Endothelial cell of umbilical vein (primary cell): ENCODE measurements at regions not wholly inside any gene's neighbourhood (a gene's known extent, or its start where the extent isn't known, plus 50 kb on each side); places are given as distances from the start of the nearest gene placed in this dataset.

ENCODE experiments used
- BruUV-seq: library from RNA; stranded (reverse); fragments of 400-500 nt; replicated peaks from 2 replicates; lab custom pipeline; 2021; lab: Mats Ljungman, UMichigan
- CTCF ChIA-PET: fragments of 300-600, 350-600 bp; sonication (Branson Sonifier 250); formaldehyde crosslinking; loops from one replicate; lab custom pipeline; 2021; ENCODE audit warnings: antibody characterized with exemption, inconsistent platforms; lab: Charles Lee
- POLR2A ChIA-PET: fragments of 300-600, 350-600 bp; sonication (Branson Sonifier 250); formaldehyde crosslinking; loops from one replicate; lab custom pipeline; 2021; ENCODE audit warnings: antibody characterized with exemption, inconsistent platforms; lab: Charles Lee
- DNase-seq: peaks from one replicate; pipeline ENCODE4 v3.0.0-alpha.2; 2011; ENCODE audit warnings: low read depth, low spot score
- FAIRE-seq: peaks from 2 replicates; lab custom pipeline; 2011; peaks lifted over from hg19 to GRCh38; lab: Jason Lieb, UNC
- H2AFZ ChIP-seq: 2 replicates; pipeline ENCODE4 v1.6.0; 2012; ENCODE audit warnings: low read depth, low read length, control low read depth, inconsistent platforms
- H3K27ac ChIP-seq: 2 replicates; pipeline ENCODE4 v1.5.1; 2011; ENCODE audit warnings: low read depth, mild to moderate bottlenecking, control low read depth, low read length, moderate library complexity; ENCODE audit not compliant: insufficient read depth
- H3K27me3 ChIP-seq, 2 experiments: 2 replicates each; pipeline versions ENCODE4 v1.6.0 to v1.6.1; 2011; ENCODE audit warnings: low read length in 2 of 2, mixed read lengths in 1 of 2; ENCODE audit not compliant: control insufficient read depth in 2 of 2, insufficient read depth in 2 of 2
- H3K36me3 ChIP-seq, 2 experiments: 2 replicates in 1 of 2; 3 replicates in 1 of 2; pipeline ENCODE4 v1.5.1; 2011; ENCODE audit warnings: low read length in 2 of 2, mild to moderate bottlenecking in 1 of 2, moderate library complexity in 1 of 2; ENCODE audit not compliant: control insufficient read depth in 2 of 2, insufficient read depth in 2 of 2; ENCODE audit errors: extremely low read depth in 1 of 2
- H3K4me1 ChIP-seq: 3 replicates; pipeline ENCODE4 v1.5.1; 2011; ENCODE audit warnings: mild to moderate bottlenecking, low read length; ENCODE audit not compliant: control insufficient read depth, insufficient read depth; ENCODE audit errors: extremely low read depth
- H3K4me2 ChIP-seq: 2 replicates; pipeline ENCODE4 v1.6.1; 2011; ENCODE audit warnings: low read length, control low read depth, mixed read lengths; ENCODE audit not compliant: insufficient read depth
- H3K4me3 ChIP-seq, 3 experiments: fragments of 200-600 bp in 1 of 3; sonication (generic), shearing (Covaris generic) in 1 of 3; replicated peaks in 1 of 3; 2 replicates each; pipeline ENCODE4 v1.5.1; 2011 to 2016; ENCODE audit warnings: control low read depth in 3 of 3, low read length in 3 of 3, mild to moderate bottlenecking in 2 of 3, inconsistent platforms in 1 of 3, low read depth in 1 of 3, moderate library complexity in 1 of 3; ENCODE audit not compliant: insufficient read depth in 1 of 3
- H3K79me2 ChIP-seq: 2 replicates; pipeline ENCODE4 v1.6.0; 2012; ENCODE audit warnings: low read length, inconsistent platforms; ENCODE audit not compliant: control insufficient read depth, insufficient read depth
- H3K9ac ChIP-seq: replicated peaks from 2 replicates; pipeline ENCODE3; 2011; ENCODE audit warnings: low read length, control low read depth; ENCODE audit not compliant: insufficient read depth; ENCODE audit errors: extremely low read depth
- H3K9me1 ChIP-seq: replicated peaks from 3 replicates; pipeline ENCODE4 v1.6.0; 2011; ENCODE audit warnings: mild to moderate bottlenecking, low read length; ENCODE audit not compliant: control insufficient read depth, insufficient read depth; ENCODE audit errors: extremely low read depth
- H3K9me3 ChIP-seq: replicated peaks from 2 replicates; pipeline ENCODE4 v1.5.1; 2012; ENCODE audit warnings: low read length, inconsistent platforms; ENCODE audit not compliant: control insufficient read depth, insufficient read depth
- H4K20me1 ChIP-seq: replicated peaks from 2 replicates; pipeline ENCODE3; 2011; ENCODE audit warnings: mild to moderate bottlenecking, low read length; ENCODE audit not compliant: control insufficient read depth, insufficient read depth; ENCODE audit errors: extremely low read depth
- CTCF ChIP-seq, 2 donors: IDR thresholded peaks; 1 replicate in 1 of 2; 2 replicates in 1 of 2; pipeline ENCODE4 v1.5.1; 2011; ENCODE audit warnings: low read length in 2 of 2, mild to moderate bottlenecking in 2 of 2, moderate library complexity in 2 of 2, control low read depth in 1 of 2, inconsistent platforms in 1 of 2, low read depth in 1 of 2; ENCODE audit not compliant: insufficient read depth in 1 of 2; ENCODE audit errors: extremely low read depth in 1 of 2
- EZH2 ChIP-seq: IDR thresholded peaks from 2 replicates; pipeline ENCODE4 v1.6.1; 2012; ENCODE audit warnings: borderline replicate concordance, low read depth, mild to moderate bottlenecking, moderate library complexity, low read length, inconsistent platforms; ENCODE audit not compliant: severe bottlenecking
- FOS ChIP-seq: IDR thresholded peaks from 2 replicates; pipeline ENCODE4 v1.6.1; 2011; ENCODE audit warnings: mild to moderate bottlenecking, low read length, moderate library complexity, borderline replicate concordance; ENCODE audit not compliant: insufficient read depth
- GATA2 ChIP-seq: IDR thresholded peaks from 2 replicates; pipeline ENCODE4 v1.7.0; 2011; ENCODE audit warnings: low read depth, mild to moderate bottlenecking, moderate library complexity, mixed read lengths, low read length; ENCODE audit not compliant: insufficient read length, insufficient read depth
- JUN ChIP-seq: IDR thresholded peaks from 2 replicates; pipeline ENCODE4 v1.6.1; 2011; ENCODE audit warnings: borderline replicate concordance, low read depth; ENCODE audit not compliant: insufficient read length, insufficient read depth
- MAX ChIP-seq: IDR thresholded peaks from 2 replicates; pipeline ENCODE4 v1.6.1; 2011; ENCODE audit not compliant: insufficient read depth, insufficient read length
- MYC ChIP-seq: IDR thresholded peaks from one replicate; pipeline ENCODE4 v1.6.1; 2011; ENCODE audit warnings: mild to moderate bottlenecking, low read depth, low read length
- POLR2A ChIP-seq: IDR thresholded peaks from 2 replicates; pipeline ENCODE4 v1.6.1; 2012; ENCODE audit warnings: low read depth, mild to moderate bottlenecking, control low read depth, low read length
- dilution Hi-C: fragments of 300-500 bp; cut with MboI; formaldehyde crosslinking; loops from one replicate; pipeline ENCODE4 v1.15.0; 2019; ENCODE audit warnings: low sequenced_read_pairs; ENCODE audit not compliant: extremely low pct_ligation_motif_present
- intact Hi-C: fragments of 100-400 bp; cut with micrococcal nuclease; formaldehyde crosslinking; loops from one replicate; pipeline ENCODE4 v1.10.0; 2022

GRCh38 chr6:168201799-168202198 is 117.8 kb downstream of the DACT2 start:
- Histone ChIP-seq H3K4me2 (no peak overlapping the region), H3K9me1 (no peaks in the 10 kb centered on the region), H2AFZ (no peak overlapping the region), H3K9me3 (no peaks in the 10 kb centered on the region), H3K27ac (no peak overlapping the region), H4K20me1 (no peaks in the 10 kb centered on the region), H3K9ac (no peak overlapping the region), H3K27me3 (no peaks in the 10 kb centered on the region), H3K4me3 (no peak overlapping the region), H3K36me3 (no peaks in the 10 kb centered on the region), H3K79me2 (no peaks in the 10 kb centered on the region), H3K4me1 (no peaks in the 10 kb centered on the region)
- BruUV-seq, result no TSS peak
- TF ChIP-seq JUN (no peak), POLR2A (no peak), MYC (no peak), CTCF (IDR thresholded peaks at IDR 0.05; ENCODE audit: extremely low read depth in 1 of 2, insufficient read depth in 1 of 2, low read depth in 1 of 2, low read length in 2 of 2) (no peak), GATA2 (no peak), MAX (no peak), EZH2 (no peak), FOS (no peak)
- intact Hi-C loops, result no loop called here
- no peak for DNase-seq
- POLR2A ChIA-PET, result no interaction called here
- FAIRE-seq, result no peak
- dilution Hi-C loops, result no loop called here
- CTCF ChIA-PET, result no interaction called here
